ENCODE measurements at regions not wholly inside any gene's neighbourhood (a gene's known extent, or its start where the extent isn't known, plus 50 kb on each side); places are given as distances from the start of the nearest gene placed in this dataset.

GRCh38 chr17:73847952-73848351, 203.7 kb upstream of the SDK2 start:
- TF ChIP-seq CTCF (IDR thresholded peaks at IDR 0.05) (no peak), EP300 (IDR thresholded peaks at IDR 0.05) (no peak), POLR2A (IDR thresholded peaks at IDR 0.05) (no peak)
